IMR-90 (cell line): ENCODE measurements at regions not wholly inside any gene's neighbourhood (a gene's known extent, or its start where the extent isn't known, plus 50 kb on each side); places are given as distances from the start of the nearest gene placed in this dataset.

ENCODE experiments used
- ATAC-seq: fragments of 200-7000 bp; cut with Tn5 transposase; 2 replicates; pipeline ENCODE4 v1.9.1; 2020; ENCODE audit warnings: low read depth, mild to moderate bottlenecking, moderate library complexity
- BruUV-seq: library from RNA; stranded (reverse); fragments of 400-500 nt; replicated peaks from 2 replicates; lab custom pipeline; 2021; lab: Mats Ljungman, UMichigan
- CTCF ChIA-PET: fragments of 300-600 bp; formaldehyde crosslinking; extraction: SDS; loops from one replicate; lab custom pipeline; 2021; ENCODE audit warnings: antibody characterized with exemption; lab: Yijun Ruan, JAX
- POLR2A ChIA-PET: fragments of 300-600 bp; sonication (Branson Sonifier 250); formaldehyde crosslinking; loops from one replicate; lab custom pipeline; 2022; ENCODE audit warnings: antibody characterized with exemption; ENCODE audit not compliant: unreplicated experiment; lab: Charles Lee
- DNase-seq: peaks from one replicate; pipeline ENCODE4 v3.0.0; 2013
- H2AFZ ChIP-seq: replicated peaks from 2 replicates; pipeline ENCODE3; 2013; ENCODE audit warnings: low read length, mild to moderate bottlenecking; ENCODE audit not compliant: poor library complexity
- H2AK5ac ChIP-seq: 2 replicates; pipeline ENCODE4 v1.6.1; 2013; ENCODE audit warnings: low read depth, low read length, inconsistent platforms
- H2AK9ac ChIP-seq: replicated peaks from 2 replicates; pipeline ENCODE3; 2013; ENCODE audit warnings: mild to moderate bottlenecking, low read depth, low read length, moderate library complexity; ENCODE audit not compliant: poor library complexity
- H2BK120ac ChIP-seq: 2 replicates; pipeline ENCODE4 v1.6.1; 2013; ENCODE audit warnings: low read depth, low read length, inconsistent platforms
- H2BK15ac ChIP-seq: 3 replicates; pipeline ENCODE4 v1.6.1; 2013; ENCODE audit warnings: low read depth, low read length, inconsistent platforms
- H2BK20ac ChIP-seq: 2 replicates; pipeline ENCODE4 v1.6.1; 2013; ENCODE audit warnings: low read depth, mild to moderate bottlenecking, inconsistent platforms, low read length, moderate library complexity
- H2BK5ac ChIP-seq: 2 replicates; pipeline ENCODE4 v1.6.1; 2013; ENCODE audit warnings: mild to moderate bottlenecking, low read depth, low read length, inconsistent platforms; ENCODE audit not compliant: poor library complexity, severe bottlenecking
- H3K14ac ChIP-seq: replicated peaks from 2 replicates; pipeline ENCODE4 v1.6.1; 2013; ENCODE audit warnings: low read depth, low read length, inconsistent platforms
- H3K18ac ChIP-seq: 2 replicates; pipeline ENCODE4 v1.6.1; 2013; ENCODE audit warnings: low read depth, low read length, control low read depth
- H3K23ac ChIP-seq: 2 replicates; pipeline ENCODE4 v1.6.1; 2013; ENCODE audit warnings: low read depth, low read length, inconsistent platforms
- H3K27ac ChIP-seq: 2 replicates; pipeline ENCODE4 v1.5.1; 2013; ENCODE audit warnings: mild to moderate bottlenecking, control low read depth, low read length; ENCODE audit not compliant: insufficient read depth
- H3K27me3 ChIP-seq: 2 replicates; pipeline ENCODE4 v1.6.1; 2013; ENCODE audit warnings: low read length; ENCODE audit not compliant: control insufficient read depth, insufficient read depth
- H3K36me3 ChIP-seq: 2 replicates; pipeline ENCODE4 v1.6.1; 2013; ENCODE audit warnings: low read length, mixed read lengths; ENCODE audit not compliant: control insufficient read depth, insufficient read depth
- H3K4ac ChIP-seq: 2 replicates; pipeline ENCODE4 v1.6.1; 2013; ENCODE audit warnings: low read depth, low read length, inconsistent platforms
- H3K4me1 ChIP-seq: 2 replicates; pipeline ENCODE4 v1.6.1; 2013; ENCODE audit warnings: low read length, mixed read lengths; ENCODE audit not compliant: control insufficient read depth, insufficient read depth
- H3K4me2 ChIP-seq: 2 replicates; pipeline ENCODE4 v1.6.1; 2013; ENCODE audit warnings: low read depth, mild to moderate bottlenecking, control low read depth, low read length, moderate library complexity
- H3K4me3 ChIP-seq: 2 replicates; pipeline ENCODE4 v1.5.1; 2013; ENCODE audit warnings: low read depth, mild to moderate bottlenecking, control low read depth, low read length, moderate library complexity; ENCODE audit not compliant: insufficient read depth
- H3K56ac ChIP-seq: 2 replicates; pipeline ENCODE4 v1.6.1; 2013; ENCODE audit warnings: low read length, inconsistent platforms; ENCODE audit not compliant: insufficient read depth; ENCODE audit errors: extremely low read depth
- H3K79me1 ChIP-seq, 2 experiments: 2 replicates each; pipeline ENCODE4 v1.6.1; 2013; ENCODE audit warnings: low read length in 2 of 2, inconsistent platforms in 1 of 2, low read depth in 1 of 2
- H3K9ac ChIP-seq: 2 replicates; pipeline ENCODE4 v1.6.1; 2013; ENCODE audit warnings: low read depth, low read length, control low read depth
- H3K9me1 ChIP-seq: 2 replicates; pipeline ENCODE4 v1.6.1; 2013; ENCODE audit warnings: low read length, inconsistent platforms; ENCODE audit not compliant: insufficient read depth
- H3K9me3 ChIP-seq: 2 replicates; pipeline ENCODE4 v1.6.1; 2013; ENCODE audit warnings: low read length; ENCODE audit not compliant: control insufficient read depth, insufficient read depth
- H4K20me1 ChIP-seq: 2 replicates; pipeline ENCODE4 v1.6.1; 2013; ENCODE audit warnings: low read length, inconsistent platforms; ENCODE audit not compliant: insufficient read depth
- H4K5ac ChIP-seq: 2 replicates; pipeline ENCODE4 v1.6.1; 2013; ENCODE audit warnings: mild to moderate bottlenecking, low read depth, low read length, control low read depth
- H4K8ac ChIP-seq, 2 experiments: 2 replicates each; pipeline ENCODE4 v1.6.1; 2013; ENCODE audit warnings: low read depth in 2 of 2, low read length in 2 of 2, control low read depth in 1 of 2, inconsistent platforms in 1 of 2
- H4K91ac ChIP-seq: 2 replicates; pipeline ENCODE4 v1.6.1; 2013; ENCODE audit warnings: low read depth, low read length, inconsistent platforms; ENCODE audit not compliant: insufficient read depth
- BHLHE40 ChIP-seq: fragments of 150-350 bp; IDR thresholded peaks from 2 replicates; pipeline ENCODE4 v1.6.1; 2016; ENCODE audit warnings: mild to moderate bottlenecking, low read depth, low read length
- CEBPB ChIP-seq: IDR thresholded peaks from 2 replicates; pipeline ENCODE4 v1.6.1; 2012; ENCODE audit warnings: low read depth, low read length, improper control_type of control experiment
- CHD1 ChIP-seq: IDR thresholded peaks from 2 replicates; pipeline ENCODE4 v1.6.1; 2012; ENCODE audit warnings: low read depth, low read length, improper control_type of control experiment
- FOS ChIP-seq: fragments of 150-350 bp; IDR thresholded peaks from 2 replicates; pipeline ENCODE4 v1.6.1; 2016; ENCODE audit warnings: low read depth, low read length
- MAFK ChIP-seq: IDR thresholded peaks from 2 replicates; pipeline ENCODE4 v1.6.1; 2012; ENCODE audit warnings: low read depth, low read length, improper control_type of control experiment
- MAZ ChIP-seq: IDR thresholded peaks from 2 replicates; pipeline ENCODE4 v1.6.1; 2012; ENCODE audit warnings: low read depth, mild to moderate bottlenecking, low read length, improper control_type of control experiment, moderate library complexity, borderline replicate concordance
- MXI1 ChIP-seq: IDR thresholded peaks from 2 replicates; pipeline ENCODE4 v1.6.1; 2012; ENCODE audit warnings: low read depth, mild to moderate bottlenecking, low read length, moderate library complexity, borderline replicate concordance
- NFE2L2 ChIP-seq: fragments of 150-350 bp; IDR thresholded peaks from 2 replicates; pipeline ENCODE4 v1.6.1; 2016; ENCODE audit warnings: low read depth, mild to moderate bottlenecking, low read length
- POLR2A ChIP-seq: IDR thresholded peaks from 2 replicates; pipeline ENCODE4 v1.6.1; 2012; ENCODE audit warnings: mild to moderate bottlenecking, low read depth, low read length
- RAD21 ChIP-seq: IDR thresholded peaks from 2 replicates; pipeline ENCODE4 v1.6.1; 2012; ENCODE audit warnings: low read length, improper control_type of control experiment
- RCOR1 ChIP-seq: IDR thresholded peaks from 2 replicates; pipeline ENCODE4 v1.6.1; 2012; ENCODE audit warnings: mild to moderate bottlenecking, low read length, improper control_type of control experiment; ENCODE audit not compliant: insufficient replicate concordance
- RFX5 ChIP-seq: IDR thresholded peaks from 2 replicates; pipeline ENCODE4 v1.8.0; 2012; ENCODE audit warnings: low read depth, mild to moderate bottlenecking, low read length, moderate library complexity
- SMC3 ChIP-seq: fragments of 150-350 bp; IDR thresholded peaks from 2 replicates; pipeline ENCODE4 v1.6.1; 2016; ENCODE audit warnings: low read depth, mild to moderate bottlenecking, antibody characterized with exemption, low read length, moderate library complexity
- WGBS, 2 experiments: methylation state at CpG; one replicate each; pipeline versions ENCODE4 v1.1.5 to v1.1.7; 2013; ENCODE audit warnings: missing lambda C conversion rate in 2 of 2; ENCODE audit not compliant: insufficient read length in 1 of 2; ENCODE audit errors: extremely low coverage in 2 of 2; 5-methylcytosine and 5-hydroxymethylcytosine counted together
- dilution Hi-C: fragments of 300-500 bp; cut with HindIII; formaldehyde crosslinking; loops from one replicate; pipeline ENCODE4 v1.14.3; 2018; ENCODE audit warnings: low sequenced_read_pairs; ENCODE audit not compliant: unreplicated experiment
- in situ Hi-C: fragments of 300-500 bp; cut with MboI; formaldehyde crosslinking; loops from 3 replicates; pipeline ENCODE4 v1.14.3; 2019; ENCODE audit warnings: low sequenced_read_pairs, inconsistent platforms, mixed read lengths
- intact Hi-C: fragments of 100-400 bp; cut with micrococcal nuclease; formaldehyde crosslinking; loops from 2 replicates; pipeline ENCODE4 v1.10.0; 2022
- TF ChIP-seq, protein P1 (sequence below): fragments of 150-350 bp; IDR thresholded peaks from 2 replicates; pipeline ENCODE4 v1.6.1; 2017; ENCODE audit warnings: mild to moderate bottlenecking, antibody characterized with exemption, low read length, low read depth
- TF ChIP-seq, protein P2 (sequence below): fragments of 150-350 bp; IDR thresholded peaks from 2 replicates; pipeline ENCODE4 v1.6.1; 2016; ENCODE audit warnings: low read depth, mild to moderate bottlenecking, low read length, moderate library complexity, borderline replicate concordance
- TF ChIP-seq, protein P3 (sequence below): conservative IDR thresholded peaks from 2 replicates; pipeline ENCODE4 v1.5.1; 2012; ENCODE audit warnings: mild to moderate bottlenecking, low read depth, low read length, improper control_type of control experiment

DNA sequence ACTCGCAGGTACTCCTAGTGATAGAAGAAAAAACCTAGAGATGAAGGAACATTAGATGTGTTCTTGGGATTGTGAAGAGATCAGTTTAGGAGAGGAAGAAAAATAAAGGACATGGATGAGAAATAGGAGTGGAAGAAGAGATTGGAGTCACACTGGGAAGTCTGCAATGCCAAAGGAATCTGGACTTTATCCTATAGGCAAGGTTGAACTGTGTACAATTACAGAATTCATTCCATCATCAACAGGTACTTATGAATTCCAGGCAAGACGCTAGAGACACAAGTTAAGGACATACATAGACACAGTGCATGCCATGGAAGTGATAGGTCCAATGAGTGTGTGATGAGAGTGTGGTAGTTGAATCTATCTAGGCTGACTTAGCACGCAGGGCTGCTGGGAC lies 101.3 kb downstream of the EDN1 start:
- BruUV-seq: no TSS peak
- Histone ChIP-seq H3K27me3 (no peaks in the 10 kb centered on the region), H3K4ac (no peak overlapping the region), H3K4me3 (no peak overlapping the region), H2BK20ac (no peak overlapping the region), H3K23ac (no peak overlapping the region), H4K91ac (no peak overlapping the region), H3K4me1 (no peaks in the 10 kb centered on the region), H2BK120ac (no peak overlapping the region), H2AK5ac (no peak overlapping the region), H3K18ac (no peak overlapping the region), H3K36me3 (no peaks in the 10 kb centered on the region), H2BK15ac (no peak overlapping the region), H3K9me1 (no peaks in the 10 kb centered on the region), H2AK9ac (no peak overlapping the region), H4K8ac (no peak overlapping the region), H3K79me1 (no peaks in the 10 kb centered on the region), H3K9ac (no peak overlapping the region), H3K9me3 (no peaks in the 10 kb centered on the region), H3K27ac (no peak overlapping the region), H3K4me2 (no peak overlapping the region), H3K14ac (no peak overlapping the region), H4K5ac (no peak overlapping the region), H3K56ac (no peak overlapping the region), H2AFZ (no peak overlapping the region), H4K20me1 (no peaks in the 10 kb centered on the region), H2BK5ac (no peak overlapping the region)
- ChIA-PET POLR2A (no interaction called here), CTCF (no interaction called here)
- intact Hi-C loops: loop anchor here (10.0 kb wide), 1 partner anchor 737 kb away; no protein-coding TSS in a partner anchor
- in situ Hi-C loops: no loop called here
- ATAC-seq: no peak
- no peak for TF ChIP-seq RCOR1
- no peak for TF ChIP-seq RAD21
- TF ChIP-seq SMC3: no peak
- TF ChIP-seq CHD1: no peak
- TF ChIP-seq, protein P1, sequence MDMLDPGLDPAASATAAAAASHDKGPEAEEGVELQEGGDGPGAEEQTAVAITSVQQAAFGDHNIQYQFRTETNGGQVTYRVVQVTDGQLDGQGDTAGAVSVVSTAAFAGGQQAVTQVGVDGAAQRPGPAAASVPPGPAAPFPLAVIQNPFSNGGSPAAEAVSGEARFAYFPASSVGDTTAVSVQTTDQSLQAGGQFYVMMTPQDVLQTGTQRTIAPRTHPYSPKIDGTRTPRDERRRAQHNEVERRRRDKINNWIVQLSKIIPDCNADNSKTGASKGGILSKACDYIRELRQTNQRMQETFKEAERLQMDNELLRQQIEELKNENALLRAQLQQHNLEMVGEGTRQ: no peak
- TF ChIP-seq MXI1: no peak
- no peak for TF ChIP-seq MAFK
- TF ChIP-seq BHLHE40: no peak
- no peak for TF ChIP-seq POLR2A
- TF ChIP-seq, protein P2, sequence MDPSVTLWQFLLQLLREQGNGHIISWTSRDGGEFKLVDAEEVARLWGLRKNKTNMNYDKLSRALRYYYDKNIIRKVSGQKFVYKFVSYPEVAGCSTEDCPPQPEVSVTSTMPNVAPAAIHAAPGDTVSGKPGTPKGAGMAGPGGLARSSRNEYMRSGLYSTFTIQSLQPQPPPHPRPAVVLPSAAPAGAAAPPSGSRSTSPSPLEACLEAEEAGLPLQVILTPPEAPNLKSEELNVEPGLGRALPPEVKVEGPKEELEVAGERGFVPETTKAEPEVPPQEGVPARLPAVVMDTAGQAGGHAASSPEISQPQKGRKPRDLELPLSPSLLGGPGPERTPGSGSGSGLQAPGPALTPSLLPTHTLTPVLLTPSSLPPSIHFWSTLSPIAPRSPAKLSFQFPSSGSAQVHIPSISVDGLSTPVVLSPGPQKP: no peak
- TF ChIP-seq, protein P3, sequence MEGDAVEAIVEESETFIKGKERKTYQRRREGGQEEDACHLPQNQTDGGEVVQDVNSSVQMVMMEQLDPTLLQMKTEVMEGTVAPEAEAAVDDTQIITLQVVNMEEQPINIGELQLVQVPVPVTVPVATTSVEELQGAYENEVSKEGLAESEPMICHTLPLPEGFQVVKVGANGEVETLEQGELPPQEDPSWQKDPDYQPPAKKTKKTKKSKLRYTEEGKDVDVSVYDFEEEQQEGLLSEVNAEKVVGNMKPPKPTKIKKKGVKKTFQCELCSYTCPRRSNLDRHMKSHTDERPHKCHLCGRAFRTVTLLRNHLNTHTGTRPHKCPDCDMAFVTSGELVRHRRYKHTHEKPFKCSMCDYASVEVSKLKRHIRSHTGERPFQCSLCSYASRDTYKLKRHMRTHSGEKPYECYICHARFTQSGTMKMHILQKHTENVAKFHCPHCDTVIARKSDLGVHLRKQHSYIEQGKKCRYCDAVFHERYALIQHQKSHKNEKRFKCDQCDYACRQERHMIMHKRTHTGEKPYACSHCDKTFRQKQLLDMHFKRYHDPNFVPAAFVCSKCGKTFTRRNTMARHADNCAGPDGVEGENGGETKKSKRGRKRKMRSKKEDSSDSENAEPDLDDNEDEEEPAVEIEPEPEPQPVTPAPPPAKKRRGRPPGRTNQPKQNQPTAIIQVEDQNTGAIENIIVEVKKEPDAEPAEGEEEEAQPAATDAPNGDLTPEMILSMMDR: no peak
- TF ChIP-seq MAZ: no peak
- no peak for TF ChIP-seq RFX5
- no peak for TF ChIP-seq FOS
- no peak for TF ChIP-seq CEBPB
- TF ChIP-seq NFE2L2: no peak
- no peak for DNase-seq
- no CpG with 5 or more reads among the region's 3 CpGs for WGBS, 2 experiments
- dilution Hi-C loops: no loop called here
